ENCODE measurements at regions not wholly inside any gene's neighbourhood (a gene's known extent, or its start where the extent isn't known, plus 50 kb on each side); places are given as distances from the start of the nearest gene placed in this dataset.
A peak's percentile ranks its signal among the peaks of the same experiment; 100 is the strongest.

DNA sequence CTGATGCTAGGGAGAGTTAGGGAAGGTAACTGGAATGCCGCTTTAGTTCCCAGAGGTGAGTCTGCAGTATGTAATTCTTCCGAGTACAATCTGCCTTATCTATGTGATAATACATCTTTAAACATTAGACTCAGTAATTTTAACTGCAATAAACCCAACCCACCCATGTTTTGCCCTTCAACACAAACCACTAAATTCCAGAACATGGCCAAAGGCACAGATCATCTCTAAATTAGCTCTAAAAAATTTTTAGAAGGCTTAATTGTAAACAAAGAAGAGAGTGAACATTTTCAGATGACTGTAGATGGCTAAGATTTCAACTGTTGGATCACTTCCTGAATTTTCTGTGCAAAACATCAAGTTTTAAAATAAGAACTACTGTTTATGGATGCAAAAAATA, 488.7 kb upstream of the ID2 start:
- no peak for DNase-seq

- peak in 1 of 3 donors; percentile 13 for DNase-seq
Observed at GRCh38 chr2:8193686-8194615, 487.9 kb upstream of the ID2 start.

- DNase-seq, result no peak
Observed at GRCh38 chr2:8195784-8196183, 486.1 kb upstream of the ID2 start.

- no peak for DNase-seq
Observed at GRCh38 chr2:8196316-8196715, 485.5 kb upstream of the ID2 start.

DNA sequence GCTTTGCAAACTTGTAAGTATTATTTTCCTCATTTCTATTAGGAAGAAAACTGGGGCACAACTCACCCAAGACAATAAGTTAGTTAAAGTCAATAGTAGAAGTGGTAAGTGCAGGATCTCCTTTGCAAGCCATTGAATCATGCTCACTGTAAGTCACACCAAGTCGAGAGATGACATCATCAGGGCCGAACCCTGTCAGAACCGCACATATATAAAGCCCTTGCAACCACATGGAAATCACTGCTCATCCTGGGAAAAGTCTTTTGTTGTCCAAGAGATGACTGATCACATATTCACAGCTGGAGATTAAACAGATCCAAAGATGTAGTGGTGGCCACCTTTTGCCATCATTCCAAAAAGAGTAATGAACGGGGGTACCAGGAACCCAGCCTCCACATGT, 484.8 kb upstream of the ID2 start:
- peak in 1 of 3 donors; percentile 41 for DNase-seq

- no peak for DNase-seq
Observed at GRCh38 chr2:8197825-8198224, 484.0 kb upstream of the ID2 start.

- DNase-seq, result no peak
Observed at GRCh38 chr2:8198766-8199382, 483.0 kb upstream of the ID2 start.

DNA sequence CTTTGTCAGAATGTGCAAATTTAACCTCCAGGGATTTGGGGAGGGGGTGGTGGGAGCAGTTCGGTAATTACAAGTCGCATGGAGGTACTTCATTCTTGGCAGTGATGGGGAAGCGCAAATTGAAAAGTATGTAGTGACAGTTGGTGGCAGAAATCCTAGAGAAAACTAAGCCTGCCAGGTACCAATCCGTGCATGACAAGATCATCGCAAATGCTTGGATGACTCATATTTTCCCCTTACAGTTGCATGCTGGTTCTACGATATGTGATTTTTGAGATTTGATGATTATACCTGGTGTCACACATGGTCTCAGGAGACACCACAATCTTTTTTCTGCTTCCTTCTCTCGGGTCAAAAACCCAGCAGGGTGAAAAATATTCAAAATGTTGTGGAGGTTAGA, 479.7 kb upstream of the ID2 start:
- no peak for DNase-seq

DNA sequence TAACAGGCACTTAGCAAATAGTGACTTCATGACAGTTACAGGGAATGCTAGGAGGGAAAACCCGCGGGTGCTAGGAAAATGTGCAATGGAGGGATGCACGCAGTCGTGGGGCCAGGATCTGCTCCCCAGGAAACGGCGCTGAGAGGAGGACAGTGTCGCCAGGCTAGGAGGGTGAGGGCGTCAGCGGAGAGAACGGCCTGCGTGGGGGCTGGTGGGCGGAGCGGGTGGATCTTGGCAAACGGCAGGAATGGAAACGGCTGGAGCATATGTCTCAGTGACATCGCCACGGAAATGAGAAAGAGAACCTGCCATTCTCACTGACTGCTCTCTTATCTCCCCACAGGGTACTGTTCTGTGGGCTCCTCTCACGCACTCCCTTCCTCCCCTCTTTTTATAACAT, 478.5 kb upstream of the ID2 start:
- DNase-seq, result no peak

DNA sequence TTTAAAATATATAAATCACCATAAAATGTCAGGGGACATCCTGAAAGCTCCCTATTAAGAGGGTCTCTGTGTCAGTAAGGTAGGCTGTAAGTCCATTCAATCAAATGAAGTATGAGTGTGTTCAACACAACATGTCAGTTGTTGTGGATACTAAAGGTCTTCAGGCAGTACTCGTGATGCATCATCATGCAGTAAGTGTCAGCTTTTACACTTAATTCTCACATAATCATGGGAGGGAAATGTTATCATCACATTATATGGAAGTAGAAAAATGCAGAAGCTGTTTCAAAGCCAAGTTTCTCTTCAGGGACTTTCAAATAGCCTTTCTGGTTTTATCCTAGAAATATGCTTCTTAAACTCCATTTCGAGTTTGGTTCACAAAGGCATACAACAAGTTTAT, 477.1 kb upstream of the ID2 start:
- no peak for DNase-seq

GRCh38 chr2:8209494-8209893, 472.4 kb upstream of the ID2 start:
- no peak for DNase-seq

GRCh38 chr2:8211384-8211783, 470.5 kb upstream of the ID2 start:
- DNase-seq, result no peak

- DNase-seq, result no peak
Observed at GRCh38 chr2:8212239-8212638, 469.6 kb upstream of the ID2 start.

DNA sequence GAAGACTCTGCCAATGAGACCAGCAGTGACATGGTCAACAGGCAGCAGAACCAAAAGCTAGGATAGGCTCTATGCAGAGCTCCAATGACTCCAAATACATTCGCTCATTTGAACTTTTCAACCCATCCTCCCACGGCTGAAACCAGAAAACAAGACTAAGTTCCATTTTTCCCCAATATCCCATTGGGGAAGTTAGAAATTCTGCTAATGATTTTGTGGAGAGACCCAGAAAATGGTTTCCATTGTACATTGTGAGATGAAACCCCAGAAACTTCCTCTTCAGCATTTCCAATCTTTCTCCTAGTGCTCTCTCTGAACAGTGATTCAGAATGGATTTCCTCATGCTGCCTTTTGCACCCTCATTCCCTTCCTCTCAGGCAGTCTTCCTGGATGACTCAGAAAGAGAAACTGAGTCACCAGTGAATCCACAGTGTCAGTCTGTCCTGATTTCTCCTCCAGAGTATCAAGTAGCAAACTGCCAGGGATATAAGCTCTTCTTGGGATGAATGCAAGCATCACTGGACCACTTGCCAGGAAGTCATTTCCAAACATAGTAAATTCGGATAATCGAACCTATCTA, 467.7 kb upstream of the ID2 start:
- no peak for DNase-seq

- no peak for DNase-seq
Observed at GRCh38 chr2:8215159-8215863, 466.5 kb upstream of the ID2 start.

- DNase-seq, result no peak
Observed at GRCh38 chr2:8215982-8216381, 465.9 kb upstream of the ID2 start.

DNA sequence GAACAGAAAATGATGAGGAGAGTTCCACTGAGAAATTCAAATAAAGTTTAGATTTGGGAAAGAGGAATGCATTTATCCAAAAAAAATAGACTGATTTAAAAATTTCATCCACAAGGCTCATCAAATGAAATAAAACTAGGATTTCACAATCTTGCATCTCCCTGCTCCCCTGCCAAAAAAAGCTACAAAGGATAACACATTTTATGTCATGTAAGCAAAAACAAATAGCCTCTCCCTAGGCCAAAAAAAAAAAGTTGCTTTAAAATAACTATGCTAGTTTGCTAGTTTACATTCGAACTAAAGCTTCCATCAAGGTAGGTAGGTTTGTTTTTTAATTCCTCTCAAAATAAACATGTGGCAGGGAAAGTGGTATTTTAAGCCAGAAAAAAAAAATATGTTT, 465.5 kb upstream of the ID2 start:
- no peak for DNase-seq

- peak in 1 of 3 donors; percentile 54 for DNase-seq
Observed at GRCh38 chr2:8217468-8218030, 464.3 kb upstream of the ID2 start.

GRCh38 chr2:8219096-8219495, 462.8 kb upstream of the ID2 start:
- DNase-seq, result no peak

- DNase-seq, result peak in 2 of 3 donors; percentile 58 to 65
Observed at GRCh38 chr2:8219631-8220355, 462.1 kb upstream of the ID2 start.

GRCh38 chr2:8222979-8223694, 458.7 kb upstream of the ID2 start:
- DNase-seq, result no peak
